Psoas muscle (tissue), 7 donors: ENCODE measurements at regions not wholly inside any gene's neighbourhood (a gene's known extent, or its start where the extent isn't known, plus 50 kb on each side); places are given as distances from the start of the nearest gene placed in this dataset.
"Not testable (repeated sequence)": the region's sequence is repeated elsewhere in the genome, so short reads cannot be mapped to it uniquely, and the experiment has no call there.

Experiments used
- ATAC-seq, 4 donors: fragments of 200-7000 bp; cut with Tn5 transposase; one replicate each; pipeline ENCODE4 v1.9.1; 2020; ENCODE audit warnings: moderate library complexity in 3 of 4, mild to moderate bottlenecking in 2 of 4
- DNase-seq, 2 donors: peaks; one replicate each; pipeline ENCODE4 v3.0.0-alpha.2; 2020
- H3K27ac ChIP-seq: fragments of 200-600 bp; one replicate; pipeline ENCODE4 v1.8.0; 2022
- H3K27me3 ChIP-seq, 3 donors: fragments of 200-600 bp in 1 of 3; one replicate each; pipeline versions ENCODE4 v1.6.1 to v1.8.0; 2013 to 2022; ENCODE audit warnings: low read length in 2 of 3, mild to moderate bottlenecking in 2 of 3, moderate library complexity in 1 of 3; ENCODE audit not compliant: insufficient read depth in 3 of 3
- H3K36me3 ChIP-seq, 2 donors: fragments of 200-600 bp in 1 of 2; one replicate each; pipeline versions ENCODE4 v1.6.1 to v1.8.0; 2013 to 2022; ENCODE audit warnings: low read depth in 1 of 2, mild to moderate bottlenecking in 1 of 2, moderate library complexity in 1 of 2; ENCODE audit not compliant: insufficient read depth in 1 of 2
- H3K4me1 ChIP-seq: fragments of 200-600 bp; one replicate; pipeline ENCODE4 v1.8.0; 2022
- H3K4me3 ChIP-seq: fragments of 200-600 bp; one replicate; pipeline ENCODE4 v1.8.0; 2022; ENCODE audit warnings: mild to moderate bottlenecking
- H3K9me3 ChIP-seq: fragments of 200-600 bp; one replicate; pipeline ENCODE4 v1.8.0; 2022
- CTCF ChIP-seq: fragments of 200-600 bp; IDR thresholded peaks from one replicate; pipeline ENCODE4 v1.8.0; 2022; ENCODE audit warnings: antibody characterized with exemption
- WGBS, 3 donors: extraction: QIAGEN DNeasy Blood & Tissue Kit; methylation state at CpG; one replicate each; pipeline versions ENCODE4 v1.1.6 to v1.1.7; 2013; 5-methylcytosine and 5-hydroxymethylcytosine counted together
- intact Hi-C, 2 donors: fragments of 100-400 bp; cut with DNase I; formaldehyde crosslinking; loops; one replicate each; pipeline versions ENCODE4 v1.11.0 to v1.14.2; 2022
- donor health status: healthy with polysubstance abuse.
- donor health status: DM: no; HTN: no; CAD: no; lungs with moderate emphysema.
- donor health status: Bipolar disorder and iron deficiency.
- donor health status: healthy.
- donor health status: DM: yes; HTN: yes; CAD: no.
- donor health status: DM: no; HTN: no; CAD: no.
- donor health status: DM: yes; HTN: yes; CAD: no.

GRCh38 chrX:25755194-25755593 is 382.9 kb upstream of the MAGEB18 start:
- Histone ChIP-seq H3K36me3 (no peaks in the 10 kb centered on the region), H3K9me3 (no peaks in the 10 kb centered on the region), H3K27ac (no peak overlapping the region), H3K4me3 (no peak overlapping the region), H3K27me3 (no peaks in the 10 kb centered on the region), H3K4me1 (no peaks in the 10 kb centered on the region)
- no peak for DNase-seq
- no peak for ATAC-seq
- no peak for TF ChIP-seq CTCF
- intact Hi-C loops, result no loop called here

GRCh38 chrX:25762656-25763055 is 375.5 kb upstream of the MAGEB18 start:
- intact Hi-C loops, result no loop called here
- no peak for TF ChIP-seq CTCF
- H3K9me3 ChIP-seq, result no peaks in the 10 kb centered on the region
- DNase-seq (no peak), ATAC-seq (no peak)
- 58 to 68% (median 67%) methylated on average over 2 of the region's 2 CpGs for WGBS, 3 donors
- no peaks in the 10 kb centered on the region for H3K36me3 ChIP-seq
- no peaks in the 10 kb centered on the region for H3K4me1 ChIP-seq
- H3K27ac ChIP-seq, result no peak overlapping the region
- H3K27me3 ChIP-seq, result no peaks in the 10 kb centered on the region
- no peak overlapping the region for H3K4me3 ChIP-seq

GRCh38 chrX:25771853-25772252 is 366.3 kb upstream of the MAGEB18 start:
- intact Hi-C loops, H3K4me1 ChIP-seq, DNase-seq, H3K36me3 ChIP-seq, H3K4me3 ChIP-seq, H3K27me3 ChIP-seq, H3K9me3 ChIP-seq, H3K27ac ChIP-seq, ATAC-seq: not testable (repeated sequence)
- WGBS, 3 donors, result 87 to 97% (median 90%) methylated on average over 8 to 10 of the region's 10 CpGs

GRCh38 chrX:25797796-25798195 is 340.3 kb upstream of the MAGEB18 start:
- intact Hi-C loops, ATAC-seq, H3K4me3 ChIP-seq, H3K36me3 ChIP-seq, H3K4me1 ChIP-seq, H3K27me3 ChIP-seq, H3K27ac ChIP-seq, DNase-seq, H3K9me3 ChIP-seq: not testable (repeated sequence)
- 65 to 80% (median 77%) methylated on average over 7 of the region's 7 CpGs for WGBS, 3 donors

GRCh38 chrX:25805744-25806143 is 332.4 kb upstream of the MAGEB18 start:
- Histone ChIP-seq H3K27me3 (no peaks in the 10 kb centered on the region), H3K4me3 (no peak overlapping the region), H3K9me3 (no peaks in the 10 kb centered on the region), H3K27ac (no peak overlapping the region), H3K4me1 (no peaks in the 10 kb centered on the region), H3K36me3 (no peaks in the 10 kb centered on the region)
- WGBS, 3 donors, result 88 to 96% (median 90%) methylated on average over 20 to 22 of the region's 22 CpGs
- TF ChIP-seq CTCF, result no peak
- DNase-seq (peak in 1 of 2 donors; percentile 40), ATAC-seq (no peak)
- intact Hi-C loops, result no loop called here

GRCh38 chrX:25807022-25807421 is 331.1 kb upstream of the MAGEB18 start:
- Histone ChIP-seq H3K36me3 (no peaks in the 10 kb centered on the region), H3K9me3 (no peaks in the 10 kb centered on the region), H3K4me3 (no peak overlapping the region), H3K27me3 (no peaks in the 10 kb centered on the region), H3K4me1 (no peaks in the 10 kb centered on the region), H3K27ac (no peak overlapping the region)
- TF ChIP-seq CTCF, result no peak
- ATAC-seq, result no peak
- no peak for DNase-seq
- intact Hi-C loops, result no loop called here
- WGBS, 3 donors, result 46 to 69% (median 65%) methylated on average over 2 of the region's 2 CpGs
